ENCODE measurements at regions not wholly inside any gene's neighbourhood (a gene's known extent, or its start where the extent isn't known, plus 50 kb on each side); places are given as distances from the start of the nearest gene placed in this dataset.

DNA sequence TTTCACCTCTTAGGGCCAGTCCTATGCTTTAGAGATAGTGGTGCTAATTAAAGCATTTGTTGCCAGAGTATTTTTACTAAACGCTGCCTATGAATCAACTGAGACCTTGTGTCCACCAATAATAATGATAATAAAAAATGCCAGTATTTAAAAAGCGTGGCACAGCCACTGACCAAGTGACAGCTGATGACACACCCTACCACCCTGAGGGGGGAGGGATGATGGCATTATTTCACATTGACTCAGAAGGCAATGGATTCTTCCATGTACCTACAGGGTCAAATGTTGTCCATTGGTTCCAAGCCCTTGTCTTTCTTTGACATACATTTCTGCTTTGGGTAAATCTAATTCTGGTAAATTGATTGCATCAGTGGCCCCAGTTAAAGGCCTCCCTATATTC lies 384.4 kb downstream of the DLEU7 start:
- TF ChIP-seq, protein P1, sequence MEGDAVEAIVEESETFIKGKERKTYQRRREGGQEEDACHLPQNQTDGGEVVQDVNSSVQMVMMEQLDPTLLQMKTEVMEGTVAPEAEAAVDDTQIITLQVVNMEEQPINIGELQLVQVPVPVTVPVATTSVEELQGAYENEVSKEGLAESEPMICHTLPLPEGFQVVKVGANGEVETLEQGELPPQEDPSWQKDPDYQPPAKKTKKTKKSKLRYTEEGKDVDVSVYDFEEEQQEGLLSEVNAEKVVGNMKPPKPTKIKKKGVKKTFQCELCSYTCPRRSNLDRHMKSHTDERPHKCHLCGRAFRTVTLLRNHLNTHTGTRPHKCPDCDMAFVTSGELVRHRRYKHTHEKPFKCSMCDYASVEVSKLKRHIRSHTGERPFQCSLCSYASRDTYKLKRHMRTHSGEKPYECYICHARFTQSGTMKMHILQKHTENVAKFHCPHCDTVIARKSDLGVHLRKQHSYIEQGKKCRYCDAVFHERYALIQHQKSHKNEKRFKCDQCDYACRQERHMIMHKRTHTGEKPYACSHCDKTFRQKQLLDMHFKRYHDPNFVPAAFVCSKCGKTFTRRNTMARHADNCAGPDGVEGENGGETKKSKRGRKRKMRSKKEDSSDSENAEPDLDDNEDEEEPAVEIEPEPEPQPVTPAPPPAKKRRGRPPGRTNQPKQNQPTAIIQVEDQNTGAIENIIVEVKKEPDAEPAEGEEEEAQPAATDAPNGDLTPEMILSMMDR (IDR thresholded peaks at IDR 0.05; ENCODE audit: low read depth, low read length), result no peak
- H3K4me3 ChIP-seq (replicated peaks in 1 of 2; ENCODE audit: low read depth in 2 of 2, low read length in 2 of 2), result no peak overlapping the region
- no peak for DNase-seq (ENCODE audit: low read depth in 2 of 2)

DNA sequence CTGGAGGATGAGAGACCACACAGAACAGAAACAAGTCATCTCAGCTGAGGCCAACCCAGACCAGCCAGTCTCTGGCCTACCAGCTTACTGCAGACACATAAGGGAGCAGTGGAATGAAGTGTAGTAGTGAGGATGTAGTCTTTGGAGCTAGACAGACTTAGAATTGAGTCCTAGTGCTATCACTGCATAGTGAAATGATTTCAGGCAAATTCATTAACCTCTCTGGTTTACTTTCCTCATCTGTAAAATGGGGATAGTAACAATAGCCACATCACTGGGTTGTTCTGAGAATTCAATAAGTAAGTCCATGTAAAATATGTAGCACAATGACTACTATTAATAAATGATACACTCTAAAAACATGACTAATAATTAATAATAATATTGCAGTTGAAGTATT lies 383.8 kb downstream of the DLEU7 start:
- no peak overlapping the region for H3K4me3 ChIP-seq (replicated peaks in 1 of 2; ENCODE audit: low read depth in 2 of 2, low read length in 2 of 2)
- DNase-seq (ENCODE audit: low read depth in 2 of 2), result no peak
- TF ChIP-seq, protein P1 (IDR thresholded peaks at IDR 0.05; ENCODE audit: low read depth, low read length), result no peak

DNA sequence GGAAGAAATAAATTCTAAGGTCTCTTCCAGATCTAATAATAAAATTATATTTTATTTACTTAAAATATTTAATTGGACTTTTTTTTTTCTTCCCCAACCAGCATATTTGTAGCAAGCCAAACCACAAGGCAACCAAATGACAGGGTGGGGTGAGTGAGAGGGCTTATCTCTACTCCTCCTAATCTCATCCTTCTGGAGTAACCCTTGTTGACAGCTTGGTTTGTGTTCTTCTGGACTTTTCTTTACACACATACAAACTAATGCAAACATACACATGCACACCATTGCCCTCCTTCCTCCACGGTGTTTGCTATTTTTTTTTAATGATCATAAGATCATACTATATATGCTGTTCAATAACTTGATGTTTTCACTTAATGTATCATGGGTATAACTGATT lies 383.1 kb downstream of the DLEU7 start:
- H3K4me3 ChIP-seq (replicated peaks in 1 of 2; ENCODE audit: low read depth in 2 of 2, low read length in 2 of 2), result no peak overlapping the region
- TF ChIP-seq, protein P1 (IDR thresholded peaks at IDR 0.05; ENCODE audit: low read depth, low read length), result no peak
- DNase-seq (ENCODE audit: low read depth in 2 of 2), result peak in 1 of 2 donors; percentile 35

DNA sequence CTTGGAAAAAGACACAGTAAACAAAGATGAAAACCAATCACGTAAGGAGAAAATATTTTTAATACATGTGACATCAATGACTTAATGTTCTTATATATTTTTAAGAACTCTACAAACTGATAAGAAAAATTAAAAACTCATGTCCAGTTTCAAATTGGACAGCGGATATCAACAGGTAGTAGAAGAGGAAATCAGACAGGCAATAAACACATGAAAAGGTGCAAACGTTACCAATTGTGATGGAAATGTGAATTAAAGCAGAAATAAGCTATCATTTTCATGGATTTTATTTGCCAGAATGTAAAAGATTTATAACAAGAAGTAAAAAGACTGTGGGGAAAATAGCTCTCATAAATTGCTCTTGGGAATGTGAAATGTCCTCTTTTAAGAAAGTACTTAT lies 382.3 kb downstream of the DLEU7 start:
- DNase-seq (ENCODE audit: low read depth in 2 of 2), result no peak
- TF ChIP-seq, protein P1 (IDR thresholded peaks at IDR 0.05; ENCODE audit: low read depth, low read length), result no peak
- no peak overlapping the region for H3K4me3 ChIP-seq (replicated peaks in 1 of 2; ENCODE audit: low read depth in 2 of 2, low read length in 2 of 2)

DNA sequence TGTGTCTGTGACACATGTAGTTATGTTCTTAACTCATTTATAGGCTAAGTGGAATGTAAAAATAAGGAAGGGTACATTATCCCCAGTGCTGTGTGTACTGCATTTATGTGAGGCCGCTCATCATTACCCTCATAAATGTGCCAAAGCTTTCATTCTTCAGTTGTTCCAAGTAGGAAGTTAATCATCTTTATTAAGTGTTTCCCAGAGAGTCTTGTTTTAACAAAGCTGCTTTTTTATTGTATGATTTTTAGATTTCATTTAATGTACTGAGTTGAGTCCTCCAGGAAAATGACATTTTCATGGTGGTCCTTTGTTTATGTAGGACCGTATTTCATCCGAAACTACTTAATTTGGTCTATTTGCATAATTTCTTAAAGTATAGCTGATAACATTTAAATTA lies 379.8 kb downstream of the DLEU7 start:
- no peak for DNase-seq (ENCODE audit: low read depth in 2 of 2)
- H3K4me3 ChIP-seq (replicated peaks in 1 of 2; ENCODE audit: low read depth in 2 of 2, low read length in 2 of 2), result no peak overlapping the region
- TF ChIP-seq, protein P1 (IDR thresholded peaks at IDR 0.05; ENCODE audit: low read depth, low read length), result no peak

DNA sequence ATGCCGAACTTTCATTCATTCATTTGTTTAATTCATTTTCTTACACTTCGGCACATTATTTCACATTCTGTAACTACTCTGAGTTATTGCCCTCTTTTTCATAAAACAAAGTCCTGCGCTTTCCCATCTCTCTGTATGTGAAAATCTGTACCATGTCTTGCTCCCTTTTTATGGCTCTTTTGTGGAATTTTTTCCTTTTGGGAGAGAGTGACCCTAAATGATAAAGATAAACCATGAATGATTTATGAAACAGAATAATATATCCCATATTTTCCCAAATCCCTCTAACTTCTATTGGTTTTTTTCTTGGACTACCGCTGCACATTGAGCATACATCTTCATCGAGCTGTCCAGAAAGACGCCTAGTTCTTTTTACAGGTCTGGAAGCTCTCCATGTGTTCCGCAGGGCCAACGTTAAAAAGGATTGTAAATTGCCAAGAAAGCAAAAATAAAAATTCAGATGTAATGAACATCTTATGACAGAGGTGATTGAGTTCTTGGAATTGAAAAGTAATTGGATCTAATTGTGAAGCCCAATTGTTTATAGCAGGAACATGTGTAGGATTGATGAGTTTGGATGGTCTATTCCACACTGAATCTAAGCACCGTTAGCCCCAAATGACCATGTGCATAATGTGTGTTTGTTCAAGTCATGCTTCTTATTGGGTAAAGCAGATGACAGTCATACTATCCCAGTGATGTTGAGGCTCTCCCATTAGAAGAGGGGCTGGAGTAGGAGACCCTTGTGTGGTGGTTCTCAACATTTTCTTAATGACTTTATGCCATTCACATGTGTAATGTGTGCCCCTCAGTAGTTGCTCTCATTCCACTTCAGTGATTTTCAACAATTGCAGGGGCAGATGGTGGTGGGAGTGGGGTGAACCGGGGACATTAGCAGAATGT lies 378.9 kb downstream of the DLEU7 start:
- no peak for DNase-seq (ENCODE audit: low read depth in 2 of 2)
- TF ChIP-seq, protein P1 (IDR thresholded peaks at IDR 0.05; ENCODE audit: low read depth, low read length), result no peak
- H3K4me3 ChIP-seq (replicated peaks in 1 of 2; ENCODE audit: low read depth in 2 of 2, low read length in 2 of 2), result no peak overlapping the region
